ENCODE measurements at regions not wholly inside any gene's neighbourhood (a gene's known extent, or its start where the extent isn't known, plus 50 kb on each side); places are given as distances from the start of the nearest gene placed in this dataset.

DNA sequence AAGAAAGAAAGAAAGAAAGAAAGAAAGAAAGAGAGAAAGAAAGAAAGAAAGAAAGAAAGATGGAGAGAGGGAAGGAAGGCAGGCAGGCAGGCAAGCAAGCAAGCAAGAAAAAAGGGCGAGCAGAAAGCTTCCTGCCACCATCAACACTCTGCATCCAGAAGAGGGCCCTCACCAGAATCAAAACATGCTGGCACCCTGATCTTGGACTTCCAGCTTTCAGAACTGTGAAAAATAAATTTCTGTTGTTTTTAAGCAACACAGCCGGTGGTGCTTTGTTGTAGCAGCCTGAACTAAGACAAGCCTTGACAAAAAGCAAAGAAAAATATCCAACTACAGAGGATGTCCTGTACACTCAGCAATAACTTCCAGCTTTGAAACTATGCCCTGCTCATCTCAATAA, 401.7 kb downstream of the LRATD1 start:
- CTCF ChIA-PET: interaction anchor here (0.7 kb wide), 1 partner anchor 543 kb away, joined by 3 read pairs; no protein-coding TSS in a partner anchor
- TF ChIP-seq ZNF274 (IDR thresholded peaks at IDR 0.05; ENCODE audit: low read depth, low read length) (no peak), CBX3 (IDR thresholded peaks at IDR 0.05; ENCODE audit: low read depth) (no peak), SIN3A (IDR thresholded peaks at IDR 0.05; ENCODE audit: low read depth) (no peak), SP1 (IDR thresholded peaks at IDR 0.05; ENCODE audit: low read depth) (no peak), FOSL1 (IDR thresholded peaks at IDR 0.05; ENCODE audit: low read depth) (no peak)
- TF ChIP-seq, protein P1, sequence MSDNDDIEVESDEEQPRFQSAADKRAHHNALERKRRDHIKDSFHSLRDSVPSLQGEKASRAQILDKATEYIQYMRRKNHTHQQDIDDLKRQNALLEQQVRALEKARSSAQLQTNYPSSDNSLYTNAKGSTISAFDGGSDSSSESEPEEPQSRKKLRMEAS (IDR thresholded peaks at IDR 0.05): no peak
- POLR2A ChIA-PET: no interaction called here
- RAD21 ChIA-PET (ENCODE audit: low non-redundant PET in 1 of 2, low total read pairs in 2 of 2, uncharacterized antibody in 2 of 2, unreplicated experiment in 2 of 2): no interaction called here
- ATAC-seq (no peak), DNase-seq (ENCODE audit: low read depth, low spot score) (no peak)
- Histone ChIP-seq H3K4me1 (ENCODE audit: control insufficient read depth in 1 of 2, insufficient read depth in 2 of 2, low read length in 2 of 2) (no peaks in the 10 kb centered on the region), H3K9ac (ENCODE audit: low read length) (no peak overlapping the region), H3K36me3 (ENCODE audit: control insufficient read depth in 1 of 2, insufficient read depth in 2 of 2, low read length in 2 of 2) (no peaks in the 10 kb centered on the region), H3K79me2 (ENCODE audit: insufficient read depth, low read length) (no peaks in the 10 kb centered on the region), H4K20me1 (ENCODE audit: insufficient read depth) (no peaks in the 10 kb centered on the region), H3K9me2 (ENCODE audit: insufficient read depth) (no peaks in the 10 kb centered on the region), H3K27ac (ENCODE audit: low read depth, low read length) (no peak overlapping the region), H3K4me2 (ENCODE audit: low read length) (no peak overlapping the region), H3K9me3 (ENCODE audit: control insufficient read depth in 1 of 2, insufficient read depth in 1 of 2, low read depth in 1 of 2, low read length in 2 of 2) (no peaks in the 10 kb centered on the region), H3K27me3 (ENCODE audit: insufficient read depth, low read length) (peaks cover 10% of the 10 kb centered on the region), H2AFZ (ENCODE audit: low read depth, low read length, poor library complexity, severe bottlenecking) (no peak overlapping the region), H3K4me3 (replicated peaks in 1 of 2; ENCODE audit: low read depth in 1 of 2, low read length in 2 of 2) (no peak overlapping the region)
- BruUV-seq (replicated peaks): no TSS peak
- intact Hi-C loops (cut with micrococcal nuclease): no loop called here

- Histone ChIP-seq H3K4me1 (ENCODE audit: control insufficient read depth in 1 of 2, insufficient read depth in 2 of 2, low read length in 2 of 2) (no peaks in the 10 kb centered on the region), H3K4me2 (ENCODE audit: low read length) (no peak overlapping the region), H3K9me2 (ENCODE audit: insufficient read depth) (no peaks in the 10 kb centered on the region), H4K20me1 (ENCODE audit: insufficient read depth) (no peaks in the 10 kb centered on the region), H3K79me2 (ENCODE audit: insufficient read depth, low read length) (no peaks in the 10 kb centered on the region), H3K9ac (ENCODE audit: low read length) (no peak overlapping the region), H3K27me3 (ENCODE audit: insufficient read depth, low read length) (peaks cover 10% of the 10 kb centered on the region), H3K9me3 (ENCODE audit: control insufficient read depth in 1 of 2, insufficient read depth in 1 of 2, low read depth in 1 of 2, low read length in 2 of 2) (no peaks in the 10 kb centered on the region), H2AFZ (ENCODE audit: low read depth, low read length, poor library complexity, severe bottlenecking) (no peak overlapping the region), H3K4me3 (replicated peaks in 1 of 2; ENCODE audit: low read depth in 1 of 2, low read length in 2 of 2) (no peak overlapping the region), H3K36me3 (ENCODE audit: control insufficient read depth in 1 of 2, insufficient read depth in 2 of 2, low read length in 2 of 2) (no peaks in the 10 kb centered on the region), H3K27ac (ENCODE audit: low read depth, low read length) (no peak overlapping the region)
- RAD21 ChIA-PET (ENCODE audit: low non-redundant PET in 1 of 2, low total read pairs in 2 of 2, uncharacterized antibody in 2 of 2, unreplicated experiment in 2 of 2): no interaction called here
- intact Hi-C loops (cut with micrococcal nuclease): no loop called here
- BruUV-seq (replicated peaks): no TSS peak
- DNase-seq (ENCODE audit: low read depth, low spot score): no peak
- CTCF ChIA-PET: interaction anchor here (0.7 kb wide), 1 partner anchor 543 kb away, joined by 3 read pairs; no protein-coding TSS in a partner anchor
- no peak for ATAC-seq
- POLR2A ChIA-PET: no interaction called here
- TF ChIP-seq JUND (IDR thresholded peaks at IDR 0.05) (no peak), SP1 (IDR thresholded peaks at IDR 0.05; ENCODE audit: low read depth) (no peak), ZFX (IDR thresholded peaks at IDR 0.05) (no peak), CBX3 (IDR thresholded peaks at IDR 0.05; ENCODE audit: low read depth) (no peak), SIN3A (IDR thresholded peaks at IDR 0.05; ENCODE audit: low read depth) (no peak), ZNF274 (IDR thresholded peaks at IDR 0.05; ENCODE audit: low read depth, low read length) (no peak), YY1 (IDR thresholded peaks at IDR 0.05; ENCODE audit: extremely low read depth, insufficient replicate concordance, low read depth, low read length) (no peak), CTCF (IDR thresholded peaks at IDR 0.05 in 2 of 3, conservative IDR thresholded peaks at IDR 0.05 in 1 of 3; ENCODE audit: borderline replicate concordance in 1 of 3, insufficient read depth in 1 of 3, low read depth in 2 of 3, low read length in 2 of 3) (no peak), POLR2AphosphoS5 (IDR thresholded peaks at IDR 0.05; ENCODE audit: low read depth, low read length) (no peak)
- TF ChIP-seq, protein P2, sequence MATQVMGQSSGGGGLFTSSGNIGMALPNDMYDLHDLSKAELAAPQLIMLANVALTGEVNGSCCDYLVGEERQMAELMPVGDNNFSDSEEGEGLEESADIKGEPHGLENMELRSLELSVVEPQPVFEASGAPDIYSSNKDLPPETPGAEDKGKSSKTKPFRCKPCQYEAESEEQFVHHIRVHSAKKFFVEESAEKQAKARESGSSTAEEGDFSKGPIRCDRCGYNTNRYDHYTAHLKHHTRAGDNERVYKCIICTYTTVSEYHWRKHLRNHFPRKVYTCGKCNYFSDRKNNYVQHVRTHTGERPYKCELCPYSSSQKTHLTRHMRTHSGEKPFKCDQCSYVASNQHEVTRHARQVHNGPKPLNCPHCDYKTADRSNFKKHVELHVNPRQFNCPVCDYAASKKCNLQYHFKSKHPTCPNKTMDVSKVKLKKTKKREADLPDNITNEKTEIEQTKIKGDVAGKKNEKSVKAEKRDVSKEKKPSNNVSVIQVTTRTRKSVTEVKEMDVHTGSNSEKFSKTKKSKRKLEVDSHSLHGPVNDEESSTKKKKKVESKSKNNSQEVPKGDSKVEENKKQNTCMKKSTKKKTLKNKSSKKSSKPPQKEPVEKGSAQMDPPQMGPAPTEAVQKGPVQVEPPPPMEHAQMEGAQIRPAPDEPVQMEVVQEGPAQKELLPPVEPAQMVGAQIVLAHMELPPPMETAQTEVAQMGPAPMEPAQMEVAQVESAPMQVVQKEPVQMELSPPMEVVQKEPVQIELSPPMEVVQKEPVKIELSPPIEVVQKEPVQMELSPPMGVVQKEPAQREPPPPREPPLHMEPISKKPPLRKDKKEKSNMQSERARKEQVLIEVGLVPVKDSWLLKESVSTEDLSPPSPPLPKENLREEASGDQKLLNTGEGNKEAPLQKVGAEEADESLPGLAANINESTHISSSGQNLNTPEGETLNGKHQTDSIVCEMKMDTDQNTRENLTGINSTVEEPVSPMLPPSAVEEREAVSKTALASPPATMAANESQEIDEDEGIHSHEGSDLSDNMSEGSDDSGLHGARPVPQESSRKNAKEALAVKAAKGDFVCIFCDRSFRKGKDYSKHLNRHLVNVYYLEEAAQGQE (IDR thresholded peaks at IDR 0.05; ENCODE audit: low read depth): no peak
- TF ChIP-seq, protein P3, sequence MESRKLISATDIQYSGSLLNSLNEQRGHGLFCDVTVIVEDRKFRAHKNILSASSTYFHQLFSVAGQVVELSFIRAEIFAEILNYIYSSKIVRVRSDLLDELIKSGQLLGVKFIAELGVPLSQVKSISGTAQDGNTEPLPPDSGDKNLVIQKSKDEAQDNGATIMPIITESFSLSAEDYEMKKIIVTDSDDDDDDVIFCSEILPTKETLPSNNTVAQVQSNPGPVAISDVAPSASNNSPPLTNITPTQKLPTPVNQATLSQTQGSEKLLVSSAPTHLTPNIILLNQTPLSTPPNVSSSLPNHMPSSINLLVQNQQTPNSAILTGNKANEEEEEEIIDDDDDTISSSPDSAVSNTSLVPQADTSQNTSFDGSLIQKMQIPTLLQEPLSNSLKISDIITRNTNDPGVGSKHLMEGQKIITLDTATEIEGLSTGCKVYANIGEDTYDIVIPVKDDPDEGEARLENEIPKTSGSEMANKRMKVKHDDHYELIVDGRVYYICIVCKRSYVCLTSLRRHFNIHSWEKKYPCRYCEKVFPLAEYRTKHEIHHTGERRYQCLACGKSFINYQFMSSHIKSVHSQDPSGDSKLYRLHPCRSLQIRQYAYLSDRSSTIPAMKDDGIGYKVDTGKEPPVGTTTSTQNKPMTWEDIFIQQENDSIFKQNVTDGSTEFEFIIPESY (IDR thresholded peaks at IDR 0.05; ENCODE audit: extremely low read depth, insufficient replicate concordance, low read length): no peak
Measured at GRCh38 chr2:15034860-15035259, 402.3 kb downstream of the LRATD1 start.
